ENCODE measurements at regions not wholly inside any gene's neighbourhood (a gene's known extent, or its start where the extent isn't known, plus 50 kb on each side); places are given as distances from the start of the nearest gene placed in this dataset.

DNA sequence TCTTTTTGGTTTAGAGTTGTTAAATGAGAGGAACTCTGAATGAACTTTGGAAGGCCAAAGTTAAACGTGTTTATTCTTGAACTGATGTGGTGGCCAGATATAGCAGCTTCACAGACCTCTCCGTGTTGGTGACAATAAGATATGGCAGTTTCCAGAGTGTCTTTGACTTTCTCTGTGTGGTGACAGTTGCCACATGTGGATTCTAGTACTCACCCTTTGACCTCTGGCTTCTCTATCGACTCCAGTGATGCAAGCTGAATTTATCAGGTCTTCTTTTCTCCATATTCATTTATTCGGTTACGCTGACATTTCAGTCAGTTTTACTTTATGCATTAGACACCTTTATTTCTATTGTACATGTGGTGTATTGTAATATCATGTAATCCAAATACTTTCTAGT lies 1469.5 kb downstream of the SLITRK1 start:
- H3K4me1 ChIP-seq (ENCODE audit: insufficient read depth, poor library complexity, severe bottlenecking): no peaks in the 10 kb centered on the region
- no peaks in the 10 kb centered on the region for H3K36me3 ChIP-seq (ENCODE audit: low read depth)
- H3K9me3 ChIP-seq (ENCODE audit: severe bottlenecking): no peaks in the 10 kb centered on the region
- H3K4me3 ChIP-seq (ENCODE audit: severe bottlenecking): no peak overlapping the region
- no peak for DNase-seq (ENCODE audit: low spot score)
- TF ChIP-seq, protein P1, sequence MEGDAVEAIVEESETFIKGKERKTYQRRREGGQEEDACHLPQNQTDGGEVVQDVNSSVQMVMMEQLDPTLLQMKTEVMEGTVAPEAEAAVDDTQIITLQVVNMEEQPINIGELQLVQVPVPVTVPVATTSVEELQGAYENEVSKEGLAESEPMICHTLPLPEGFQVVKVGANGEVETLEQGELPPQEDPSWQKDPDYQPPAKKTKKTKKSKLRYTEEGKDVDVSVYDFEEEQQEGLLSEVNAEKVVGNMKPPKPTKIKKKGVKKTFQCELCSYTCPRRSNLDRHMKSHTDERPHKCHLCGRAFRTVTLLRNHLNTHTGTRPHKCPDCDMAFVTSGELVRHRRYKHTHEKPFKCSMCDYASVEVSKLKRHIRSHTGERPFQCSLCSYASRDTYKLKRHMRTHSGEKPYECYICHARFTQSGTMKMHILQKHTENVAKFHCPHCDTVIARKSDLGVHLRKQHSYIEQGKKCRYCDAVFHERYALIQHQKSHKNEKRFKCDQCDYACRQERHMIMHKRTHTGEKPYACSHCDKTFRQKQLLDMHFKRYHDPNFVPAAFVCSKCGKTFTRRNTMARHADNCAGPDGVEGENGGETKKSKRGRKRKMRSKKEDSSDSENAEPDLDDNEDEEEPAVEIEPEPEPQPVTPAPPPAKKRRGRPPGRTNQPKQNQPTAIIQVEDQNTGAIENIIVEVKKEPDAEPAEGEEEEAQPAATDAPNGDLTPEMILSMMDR (IDR thresholded peaks at IDR 0.05; ENCODE audit: poor library complexity, severe bottlenecking): no peak
- no peak overlapping the region for H3K27ac ChIP-seq (ENCODE audit: poor library complexity, severe bottlenecking)
- H3K27me3 ChIP-seq (ENCODE audit: insufficient read depth, poor library complexity, severe bottlenecking): no peaks in the 10 kb centered on the region
- no peak for ATAC-seq (ENCODE audit: low read depth)

DNA sequence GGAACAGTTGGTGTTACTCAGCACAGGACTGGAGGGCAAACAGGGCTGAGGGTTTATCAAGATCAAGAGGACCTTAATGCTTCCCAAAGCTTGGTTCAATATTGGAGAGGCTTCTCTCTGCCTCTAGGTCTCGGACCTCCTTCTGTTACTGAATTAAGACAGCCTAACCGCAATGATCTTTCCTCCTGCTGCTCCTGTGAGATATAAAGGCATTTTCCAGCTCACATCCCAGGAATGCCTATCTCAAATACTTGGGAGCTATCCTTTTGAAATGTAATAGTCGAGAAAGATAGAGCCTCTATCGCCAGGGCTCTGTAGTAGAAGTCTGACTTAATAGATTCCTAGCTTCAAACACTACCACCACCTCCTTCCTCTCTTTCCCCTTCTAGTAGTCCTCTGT lies 1475.0 kb downstream of the SLITRK1 start:
- no peaks in the 10 kb centered on the region for H3K4me1 ChIP-seq (ENCODE audit: insufficient read depth, poor library complexity, severe bottlenecking)
- H3K4me3 ChIP-seq (ENCODE audit: severe bottlenecking): no peak overlapping the region
- no peak for DNase-seq (ENCODE audit: low spot score)
- TF ChIP-seq, protein P1 (IDR thresholded peaks at IDR 0.05; ENCODE audit: poor library complexity, severe bottlenecking): no peak
- no peaks in the 10 kb centered on the region for H3K9me3 ChIP-seq (ENCODE audit: severe bottlenecking)
- H3K36me3 ChIP-seq (ENCODE audit: low read depth): no peaks in the 10 kb centered on the region
- ATAC-seq (ENCODE audit: low read depth): no peak
- H3K27me3 ChIP-seq (ENCODE audit: insufficient read depth, poor library complexity, severe bottlenecking): no peaks in the 10 kb centered on the region
- no peak overlapping the region for H3K27ac ChIP-seq (ENCODE audit: poor library complexity, severe bottlenecking)

DNA sequence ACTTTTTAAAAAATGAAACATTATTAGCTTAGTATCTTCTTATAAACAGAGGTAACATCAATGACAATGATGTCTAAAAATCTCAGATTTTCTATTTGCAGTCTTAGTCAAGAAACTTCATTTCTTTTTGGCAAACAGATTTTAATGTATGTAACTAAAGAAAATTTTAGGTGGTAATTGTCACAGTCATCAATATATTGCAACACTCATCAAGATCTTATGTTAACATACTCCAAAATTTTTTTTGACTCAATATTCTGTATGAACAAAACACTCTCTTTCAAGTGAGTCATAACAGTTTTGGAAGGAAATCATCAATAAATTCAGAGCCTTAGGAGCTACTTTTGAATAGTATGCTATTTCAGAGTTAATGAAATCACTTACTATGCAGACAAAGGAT lies 1507.6 kb downstream of the SLITRK1 start:
- H3K27me3 ChIP-seq (ENCODE audit: insufficient read depth, poor library complexity, severe bottlenecking): no peaks in the 10 kb centered on the region
- TF ChIP-seq, protein P1 (IDR thresholded peaks at IDR 0.05; ENCODE audit: poor library complexity, severe bottlenecking): no peak
- H3K27ac ChIP-seq (ENCODE audit: poor library complexity, severe bottlenecking): no peak overlapping the region
- ATAC-seq (ENCODE audit: low read depth): no peak
- no peaks in the 10 kb centered on the region for H3K9me3 ChIP-seq (ENCODE audit: severe bottlenecking)
- no peak for DNase-seq (ENCODE audit: low spot score)
- no peak overlapping the region for H3K4me3 ChIP-seq (ENCODE audit: severe bottlenecking)
- H3K36me3 ChIP-seq (ENCODE audit: low read depth): no peaks in the 10 kb centered on the region
- no peaks in the 10 kb centered on the region for H3K4me1 ChIP-seq (ENCODE audit: insufficient read depth, poor library complexity, severe bottlenecking)

DNA sequence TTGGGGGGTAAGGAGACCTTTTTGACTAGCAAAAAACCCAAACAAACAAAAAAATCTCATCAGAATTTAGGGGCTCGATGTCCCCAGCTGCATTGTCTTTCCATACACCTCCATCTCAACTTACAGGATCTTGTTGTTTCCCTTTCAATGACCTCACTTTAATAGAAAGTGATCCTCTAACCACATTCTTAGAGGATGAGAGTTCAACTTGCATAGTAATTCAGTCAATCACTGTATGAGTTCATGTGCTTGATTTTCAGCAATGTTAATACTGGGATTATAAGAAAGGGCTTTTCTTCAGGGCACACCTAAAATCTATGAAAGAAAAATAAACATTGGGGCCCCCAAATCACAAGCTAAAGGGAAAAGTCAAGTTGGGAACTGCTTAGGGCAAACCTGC lies 1512.0 kb downstream of the SLITRK1 start:
- Histone ChIP-seq H3K4me1 (ENCODE audit: insufficient read depth, poor library complexity, severe bottlenecking) (no peaks in the 10 kb centered on the region), H3K4me3 (ENCODE audit: severe bottlenecking) (no peak overlapping the region), H3K9me3 (ENCODE audit: severe bottlenecking) (no peaks in the 10 kb centered on the region), H3K36me3 (ENCODE audit: low read depth) (no peaks in the 10 kb centered on the region), H3K27ac (ENCODE audit: poor library complexity, severe bottlenecking) (no peak overlapping the region), H3K27me3 (ENCODE audit: insufficient read depth, poor library complexity, severe bottlenecking) (no peaks in the 10 kb centered on the region)
- DNase-seq (ENCODE audit: low spot score) (no peak), ATAC-seq (ENCODE audit: low read depth) (peak; percentile 68; the same call in 1 of the 3 replicates)
- TF ChIP-seq, protein P1 (IDR thresholded peaks at IDR 0.05; ENCODE audit: poor library complexity, severe bottlenecking): no peak

DNA sequence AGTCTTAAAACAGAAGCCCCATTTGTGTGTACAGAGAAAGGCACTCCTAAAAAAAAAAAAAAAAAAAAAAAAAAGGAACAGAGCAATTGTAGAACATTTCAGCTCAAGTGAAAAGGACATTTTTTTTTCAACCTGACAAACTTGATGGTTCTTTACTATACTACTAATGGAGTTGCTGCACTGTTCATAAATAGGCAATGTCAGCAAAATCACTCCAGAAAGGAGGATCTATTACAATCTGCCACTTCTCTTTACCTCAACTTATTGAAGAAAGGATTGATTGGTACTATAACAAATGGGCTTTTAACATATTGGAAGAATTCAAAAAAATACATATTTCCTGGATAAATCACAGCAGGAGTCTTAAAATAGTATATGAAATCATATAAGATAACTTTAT lies 1517.7 kb downstream of the SLITRK1 start:
- no peak overlapping the region for H3K4me3 ChIP-seq (ENCODE audit: severe bottlenecking)
- DNase-seq (ENCODE audit: low spot score) (no peak), ATAC-seq (ENCODE audit: low read depth) (no peak)
- H3K27ac ChIP-seq (ENCODE audit: poor library complexity, severe bottlenecking): no peak overlapping the region
- no peaks in the 10 kb centered on the region for H3K36me3 ChIP-seq (ENCODE audit: low read depth)
- H3K4me1 ChIP-seq (ENCODE audit: insufficient read depth, poor library complexity, severe bottlenecking): no peaks in the 10 kb centered on the region
- TF ChIP-seq, protein P1 (IDR thresholded peaks at IDR 0.05; ENCODE audit: poor library complexity, severe bottlenecking): no peak
- no peaks in the 10 kb centered on the region for H3K27me3 ChIP-seq (ENCODE audit: insufficient read depth, poor library complexity, severe bottlenecking)
- no peaks in the 10 kb centered on the region for H3K9me3 ChIP-seq (ENCODE audit: severe bottlenecking)
